Astrocyte (in vitro differentiated cells and primary cell): ENCODE measurements at regions not wholly inside any gene's neighbourhood (a gene's known extent, or its start where the extent isn't known, plus 50 kb on each side); places are given as distances from the start of the nearest gene placed in this dataset.

Experiments
- EZH2 ChIP-seq: IDR thresholded peaks from 2 replicates; pipeline ENCODE4 v1.6.1; 2012; ENCODE audit warnings: mild to moderate bottlenecking, low read length, inconsistent platforms; ENCODE audit not compliant: insufficient read depth
- TF ChIP-seq, protein P1 (sequence below): IDR thresholded peaks from 2 replicates; pipeline ENCODE4 v1.5.1; 2011; ENCODE audit warnings: low read depth, mild to moderate bottlenecking, inconsistent platforms, low read length, moderate library complexity; ENCODE audit not compliant: insufficient read depth

GRCh38 chr18:25957017-25957416, 133.4 kb downstream of the SS18 start:
- TF ChIP-seq, protein P1, sequence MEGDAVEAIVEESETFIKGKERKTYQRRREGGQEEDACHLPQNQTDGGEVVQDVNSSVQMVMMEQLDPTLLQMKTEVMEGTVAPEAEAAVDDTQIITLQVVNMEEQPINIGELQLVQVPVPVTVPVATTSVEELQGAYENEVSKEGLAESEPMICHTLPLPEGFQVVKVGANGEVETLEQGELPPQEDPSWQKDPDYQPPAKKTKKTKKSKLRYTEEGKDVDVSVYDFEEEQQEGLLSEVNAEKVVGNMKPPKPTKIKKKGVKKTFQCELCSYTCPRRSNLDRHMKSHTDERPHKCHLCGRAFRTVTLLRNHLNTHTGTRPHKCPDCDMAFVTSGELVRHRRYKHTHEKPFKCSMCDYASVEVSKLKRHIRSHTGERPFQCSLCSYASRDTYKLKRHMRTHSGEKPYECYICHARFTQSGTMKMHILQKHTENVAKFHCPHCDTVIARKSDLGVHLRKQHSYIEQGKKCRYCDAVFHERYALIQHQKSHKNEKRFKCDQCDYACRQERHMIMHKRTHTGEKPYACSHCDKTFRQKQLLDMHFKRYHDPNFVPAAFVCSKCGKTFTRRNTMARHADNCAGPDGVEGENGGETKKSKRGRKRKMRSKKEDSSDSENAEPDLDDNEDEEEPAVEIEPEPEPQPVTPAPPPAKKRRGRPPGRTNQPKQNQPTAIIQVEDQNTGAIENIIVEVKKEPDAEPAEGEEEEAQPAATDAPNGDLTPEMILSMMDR: no peak
- no peak for TF ChIP-seq EZH2
